Activated T-cell treated with anti-CD3 and anti-CD28 coated beads for 1 hour (primary cell): ENCODE measurements at regions not wholly inside any gene's neighbourhood (a gene's known extent, or its start where the extent isn't known, plus 50 kb on each side); places are given as distances from the start of the nearest gene placed in this dataset.
"Not testable (repeated sequence)": the region's sequence is repeated elsewhere in the genome, so short reads cannot be mapped to it uniquely, and the experiment has no call there.

Experiments used
- DNase-seq: peaks from one replicate; pipeline ENCODE4 v3.0.0-alpha.2; 2020; ENCODE audit warnings: low read depth

DNA sequence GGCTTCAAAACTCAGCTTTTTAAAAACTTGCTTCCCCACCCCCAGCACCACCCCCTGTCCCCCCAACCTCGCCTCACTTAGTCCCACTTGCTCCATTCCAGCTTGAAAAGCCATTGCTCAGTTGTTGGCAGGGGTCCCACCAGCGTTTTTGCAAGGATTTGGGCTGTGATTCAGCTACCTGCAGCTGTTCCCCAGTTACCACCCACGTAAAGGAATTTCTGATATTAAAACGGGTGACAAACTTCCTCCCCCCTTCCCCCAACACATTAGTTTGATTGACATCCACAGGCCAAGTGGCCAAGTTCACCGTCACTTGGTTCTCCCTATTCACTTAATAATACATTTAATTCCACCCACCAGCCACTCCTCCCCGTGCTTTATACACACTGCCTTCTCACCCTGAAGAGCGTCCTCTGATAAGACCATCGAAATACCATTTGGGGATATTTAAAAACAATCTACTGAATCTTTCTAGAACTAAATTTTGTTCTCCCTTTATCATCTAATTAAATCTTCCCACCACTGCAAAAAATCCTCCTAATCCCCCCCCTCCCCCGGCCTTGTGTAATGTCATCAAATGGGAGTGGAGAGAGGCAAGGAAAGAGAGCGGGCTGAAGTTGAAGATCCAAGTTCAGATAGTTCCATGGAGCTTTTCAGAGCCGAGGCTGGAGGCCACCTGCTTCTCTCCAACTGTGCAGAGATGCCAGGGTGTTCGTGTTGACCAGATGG is 55.1 kb downstream of the SOX9 start:
- DNase-seq, result no peak

DNA sequence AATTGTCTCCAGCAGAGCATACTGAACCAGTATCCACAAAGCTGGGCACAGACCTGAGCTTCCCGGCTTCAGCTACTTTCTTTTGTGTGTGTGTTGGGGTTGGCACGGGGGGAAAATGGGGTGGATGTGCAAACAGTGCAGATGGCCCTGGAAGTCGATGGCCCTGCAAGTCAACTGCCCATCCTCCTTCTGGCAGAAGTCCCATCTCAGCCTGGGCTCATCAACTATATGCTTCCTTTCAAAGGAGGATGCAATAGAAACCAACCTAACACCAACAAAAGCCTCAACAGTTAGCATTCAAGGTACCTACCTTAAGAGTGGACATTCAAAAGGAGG is 55.7 kb downstream of the SOX9 start:
- DNase-seq, result no peak

DNA sequence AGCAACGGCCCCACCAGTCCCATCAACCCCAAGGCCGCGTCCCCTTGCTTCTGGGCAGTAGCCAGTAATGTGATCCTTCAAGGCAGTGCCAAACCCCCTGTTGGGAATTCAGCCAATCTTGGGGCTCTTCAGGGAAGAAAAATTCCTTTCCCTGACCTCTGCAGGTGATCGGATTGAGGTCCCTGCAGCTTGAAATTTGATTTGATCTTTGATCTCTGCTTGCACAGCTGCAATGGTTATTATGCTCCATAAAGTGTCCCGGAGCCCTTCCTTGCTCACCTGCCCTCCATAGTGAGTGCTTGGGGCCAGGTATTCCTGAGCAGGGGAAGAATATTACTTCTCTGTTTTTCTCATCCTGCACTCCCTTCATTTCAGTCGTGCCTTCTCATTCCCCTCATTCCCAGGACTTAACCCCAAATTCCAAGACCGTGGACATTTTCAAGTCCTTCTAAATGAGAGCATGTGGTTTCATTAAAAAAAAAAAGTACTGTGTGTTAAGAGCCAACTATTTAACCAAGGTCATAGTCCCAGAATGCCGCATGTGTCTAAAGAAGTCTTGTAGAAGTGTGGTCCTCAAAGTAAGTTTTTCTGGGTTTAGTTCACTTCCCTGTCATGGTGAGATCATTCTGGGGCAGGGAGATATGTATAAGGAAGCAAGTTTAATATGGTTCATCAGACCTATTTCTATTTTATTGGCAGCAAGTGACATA is 56.3 kb downstream of the SOX9 start:
- no peak for DNase-seq

GRCh38 chr17:72177738-72178137 is 56.9 kb downstream of the SOX9 start:
- no peak for DNase-seq

GRCh38 chr17:72182371-72182873 is 61.6 kb downstream of the SOX9 start:
- DNase-seq, result no peak

DNA sequence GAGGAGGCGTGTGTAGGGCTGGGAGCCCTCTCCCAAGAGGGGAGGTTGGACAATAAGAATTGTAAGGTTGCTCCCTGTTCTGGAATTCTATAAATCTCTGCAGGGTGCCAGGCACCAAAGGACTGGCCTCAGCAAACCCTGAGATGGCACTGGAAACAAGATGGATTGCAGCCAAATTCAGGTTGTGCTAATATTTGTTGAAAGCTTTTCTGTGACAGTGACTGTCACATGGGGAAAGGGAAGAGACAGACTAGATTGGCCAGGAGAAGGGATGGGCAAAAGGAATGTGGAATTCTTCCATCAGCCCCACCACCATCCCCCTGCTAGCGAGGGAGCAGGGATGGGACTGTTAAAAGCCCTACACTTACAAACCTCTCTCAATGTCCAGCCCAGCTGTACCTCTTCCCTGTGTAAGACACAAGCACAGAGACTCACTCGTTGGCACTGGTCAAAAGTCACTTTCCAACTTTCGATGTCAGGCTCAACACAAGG is 62.4 kb downstream of the SOX9 start:
- no peak for DNase-seq

- no peak for DNase-seq
These were observed 64.0 kb downstream of the SOX9 start for GRCh38 chr17:72184805-72185204.

- no peak for DNase-seq
These were observed 64.7 kb downstream of the SOX9 start for GRCh38 chr17:72185564-72185963.

DNA sequence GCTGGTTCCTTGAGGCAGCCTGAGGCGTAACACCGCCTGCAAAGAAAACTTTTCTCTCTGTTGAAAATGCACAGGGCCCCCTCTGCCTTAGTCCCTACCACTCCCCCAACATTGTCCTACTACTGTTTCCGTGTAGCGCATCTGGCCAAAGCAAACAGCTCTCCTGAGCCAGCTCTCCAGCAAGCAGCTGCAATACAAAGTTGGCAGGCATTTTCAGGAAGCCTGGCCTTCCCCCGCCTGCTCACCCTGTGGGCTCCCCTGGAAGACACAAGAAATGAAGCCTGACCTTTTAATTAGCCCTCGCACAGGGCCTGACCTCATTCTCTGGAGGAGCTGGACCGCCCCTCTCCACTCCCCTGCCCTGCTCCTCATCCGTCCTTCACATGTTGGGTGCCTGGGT is 66.7 kb downstream of the SOX9 start:
- DNase-seq, result no peak

DNA sequence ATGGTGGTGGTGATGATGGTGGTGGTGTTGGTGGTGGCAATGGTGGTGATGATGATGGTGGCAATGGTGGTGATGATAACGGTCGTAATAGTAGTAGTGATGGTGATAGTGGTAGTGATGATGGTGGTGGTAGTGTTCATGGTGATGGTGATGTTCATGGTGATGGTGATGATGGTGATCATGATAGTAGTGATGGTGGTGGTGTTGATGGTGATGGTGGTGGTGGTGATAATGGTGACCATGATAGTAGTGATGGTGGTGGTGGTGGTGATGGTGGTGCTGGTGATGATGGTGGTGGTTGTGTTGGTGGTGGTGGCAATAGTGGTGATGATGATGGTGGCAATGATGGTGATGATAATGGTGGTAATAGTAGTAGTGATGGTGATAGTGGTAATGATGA is 68.0 kb downstream of the SOX9 start:
- no peak for DNase-seq

DNA sequence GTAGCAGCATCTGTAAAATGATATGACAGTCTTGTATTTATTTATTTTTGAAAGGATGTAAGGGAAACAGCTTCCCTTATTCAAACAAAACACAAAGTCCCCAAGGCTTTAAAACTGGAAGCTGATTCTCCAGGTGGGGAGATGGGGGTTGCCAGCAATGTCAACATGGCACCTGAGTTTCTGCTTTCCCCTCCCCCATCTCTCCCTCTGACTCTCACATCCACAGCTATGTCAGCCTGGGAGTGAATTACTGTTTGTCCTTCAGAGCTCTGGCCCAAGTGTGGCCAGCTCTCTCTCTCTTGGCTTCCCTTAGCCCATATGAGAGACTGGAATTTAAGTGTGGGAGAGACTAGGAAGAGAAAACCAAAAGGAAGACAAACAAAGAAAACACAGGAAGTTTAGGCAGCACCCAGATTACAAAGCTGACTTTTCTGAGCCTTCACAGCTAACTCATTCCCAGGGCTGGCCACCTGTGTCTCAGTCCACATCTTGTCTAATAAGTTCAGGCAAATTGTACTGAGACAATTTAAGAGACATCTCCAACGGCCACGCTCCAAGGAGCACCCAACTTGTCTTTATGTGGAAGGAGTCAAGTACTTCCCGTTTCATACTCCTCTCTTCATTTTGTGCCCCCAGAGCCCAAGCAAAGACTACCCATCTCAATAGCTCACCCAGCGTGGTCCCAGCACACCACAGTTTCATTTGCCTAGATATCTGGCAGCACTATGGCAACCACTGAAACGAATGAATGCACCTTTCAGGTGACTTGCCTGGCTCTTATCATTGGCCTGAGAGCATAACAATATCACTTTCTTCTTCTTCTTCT is 69.2 kb downstream of the SOX9 start:
- no peak for DNase-seq

- DNase-seq, result no peak
These were observed 70.5 kb downstream of the SOX9 start for GRCh38 chr17:72191356-72191755.

- DNase-seq, result no peak
These were observed 71.3 kb downstream of the SOX9 start for GRCh38 chr17:72191921-72192799.

DNA sequence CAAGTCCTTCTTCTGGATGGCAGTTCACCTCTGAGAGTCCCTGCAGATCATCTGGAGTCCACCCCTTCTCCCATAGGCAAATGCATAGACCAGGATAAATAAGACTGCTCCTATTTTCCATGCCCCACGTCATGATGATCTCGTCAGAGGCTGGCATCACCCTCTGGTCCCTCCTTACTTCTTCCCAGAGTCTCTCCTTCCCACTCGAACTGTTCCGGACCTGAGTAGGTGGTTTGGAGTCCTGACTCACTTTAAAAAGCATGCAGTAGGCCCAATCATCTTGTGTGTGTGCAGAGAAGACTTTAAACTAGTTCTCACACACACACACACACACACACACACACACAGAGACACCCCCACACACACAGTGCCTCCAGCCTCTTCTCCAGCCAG is 72.0 kb downstream of the SOX9 start:
- DNase-seq, result no peak

GRCh38 chr17:72193391-72194106 is 72.7 kb downstream of the SOX9 start:
- no peak for DNase-seq

- not testable (repeated sequence) for DNase-seq
These were observed 73.3 kb downstream of the SOX9 start for GRCh38 chr17:72194107-72194440.

DNA sequence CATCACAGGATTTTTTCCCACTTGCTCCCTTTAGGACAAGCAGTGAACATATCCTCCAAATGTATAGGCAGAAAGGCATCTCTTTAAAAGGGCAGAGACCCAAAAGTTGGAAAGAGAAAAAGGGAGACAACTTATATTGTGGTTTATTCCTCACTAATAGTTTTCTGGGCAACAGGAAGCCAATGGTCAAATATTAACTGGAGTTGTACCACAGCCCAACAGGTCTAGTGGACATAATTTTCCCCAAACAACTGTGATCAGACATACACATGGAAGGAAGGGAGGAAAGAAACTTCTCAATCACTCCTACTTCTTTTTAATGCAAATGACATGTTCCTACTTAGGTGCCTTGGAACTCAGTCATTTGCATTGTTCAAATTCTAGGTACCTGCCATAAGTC is 78.4 kb downstream of the SOX9 start:
- no peak for DNase-seq

GRCh38 chr17:72204742-72205141 is 83.9 kb downstream of the SOX9 start:
- DNase-seq, result no peak

- no peak for DNase-seq
These were observed 84.5 kb downstream of the SOX9 start for GRCh38 chr17:72205357-72205756.

GRCh38 chr17:72205822-72206221 is 85.0 kb downstream of the SOX9 start:
- DNase-seq, result no peak

GRCh38 chr17:72206376-72206775 is 85.6 kb downstream of the SOX9 start:
- no peak for DNase-seq
